HG03432 (cell line): ENCODE measurements at regions not wholly inside any gene's neighbourhood (a gene's known extent, or its start where the extent isn't known, plus 50 kb on each side); places are given as distances from the start of the nearest gene placed in this dataset.

Source experiments
- ATAC-seq: cut with Tn5 transposase; IDR thresholded peaks from one replicate; pipeline ENCODE4 v1.9.1; 2021; ENCODE audit warnings: mild to moderate bottlenecking, moderate library complexity; ENCODE audit not compliant: unreplicated experiment

DNA sequence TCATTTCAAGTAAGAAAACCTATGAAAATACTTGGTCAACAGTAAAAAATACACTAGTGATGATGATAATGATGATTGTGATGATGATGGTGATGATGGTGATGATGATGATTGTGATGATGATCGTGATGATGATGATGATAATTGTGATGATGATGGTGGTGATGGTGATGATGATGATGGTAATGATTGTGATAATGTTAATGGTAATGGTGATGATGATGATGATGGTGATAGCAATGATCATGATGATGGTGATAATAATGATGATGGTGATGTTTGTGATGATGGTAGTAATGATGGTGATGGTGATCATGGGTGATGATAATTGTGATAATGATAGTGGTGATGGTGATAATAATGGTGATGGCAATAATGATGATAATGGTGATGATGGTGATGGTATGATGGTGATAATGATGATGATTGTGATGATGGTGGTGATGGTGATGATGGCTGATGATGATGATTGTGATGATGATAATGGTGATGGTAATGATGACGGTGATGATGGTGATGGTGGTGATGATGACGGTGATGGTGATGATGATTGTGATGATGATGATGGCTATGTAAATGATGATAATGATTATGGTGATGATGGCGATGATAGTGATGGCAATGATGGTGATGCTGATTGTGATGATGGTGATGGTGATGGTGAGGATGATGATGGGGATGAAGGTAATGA is 62.1 kb downstream of the VCX3A start:
- no peak for ATAC-seq

DNA sequence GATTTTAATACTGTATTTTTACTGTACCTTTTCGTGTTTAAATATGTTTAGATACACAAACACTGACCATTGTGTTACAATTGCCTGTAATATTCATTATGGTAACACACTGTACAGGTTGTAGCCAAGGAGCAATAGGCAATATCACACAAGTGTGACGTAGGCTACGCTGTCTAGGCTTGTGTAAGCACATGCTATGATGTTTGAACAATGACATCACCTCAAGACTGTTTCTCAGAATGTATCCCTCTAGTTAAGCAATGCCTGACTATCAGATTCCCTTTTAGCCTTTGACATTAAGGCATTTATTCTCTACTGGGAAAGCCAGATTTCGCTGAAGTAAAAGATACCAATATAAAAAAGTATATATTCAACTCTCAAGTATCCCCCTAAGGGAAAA is 66.2 kb downstream of the VCX3A start:
- no peak for ATAC-seq

DNA sequence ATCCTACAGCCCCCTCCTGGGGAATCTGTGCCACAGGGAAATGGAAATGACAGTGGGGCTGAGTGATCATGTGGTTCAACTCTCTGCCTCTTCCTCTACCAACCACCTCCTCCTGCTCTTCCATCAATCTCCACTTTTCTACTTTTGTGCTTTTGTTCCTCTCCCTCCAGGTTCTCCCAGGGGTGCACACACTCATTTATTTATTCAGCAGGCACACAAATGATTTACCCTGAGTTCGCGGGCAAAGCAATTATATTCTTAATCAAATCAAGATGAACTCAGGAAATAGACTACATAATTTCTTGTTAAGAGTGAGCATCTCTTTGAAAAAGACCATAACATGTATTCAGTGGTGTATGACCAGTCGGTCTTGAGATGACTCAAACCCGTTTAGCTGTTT is 69.2 kb downstream of the VCX3A start:
- ATAC-seq = no peak

DNA sequence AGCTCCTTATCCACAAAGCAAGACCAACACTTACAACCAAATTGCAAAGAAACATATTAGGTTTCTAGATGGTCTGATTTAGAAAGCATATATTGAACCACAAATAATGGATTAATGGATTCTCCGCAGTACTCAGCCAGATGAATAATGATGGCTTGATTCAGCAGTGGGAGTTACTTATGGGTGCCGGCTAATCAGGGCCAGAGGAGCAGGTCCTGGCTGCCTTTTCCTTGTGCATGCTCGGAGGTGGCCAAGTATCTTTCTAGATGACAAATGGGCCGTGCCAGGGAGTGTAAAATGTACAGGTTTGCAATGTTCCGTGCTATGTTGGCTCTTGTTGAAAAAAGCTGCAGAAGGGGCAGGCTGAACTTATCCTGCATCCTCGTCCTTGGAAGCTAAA is 70.2 kb downstream of the VCX3A start:
- no peak for ATAC-seq

- no peak for ATAC-seq
These were observed 73.9 kb downstream of the VCX3A start for GRCh38 chrX:6460893-6461490.

DNA sequence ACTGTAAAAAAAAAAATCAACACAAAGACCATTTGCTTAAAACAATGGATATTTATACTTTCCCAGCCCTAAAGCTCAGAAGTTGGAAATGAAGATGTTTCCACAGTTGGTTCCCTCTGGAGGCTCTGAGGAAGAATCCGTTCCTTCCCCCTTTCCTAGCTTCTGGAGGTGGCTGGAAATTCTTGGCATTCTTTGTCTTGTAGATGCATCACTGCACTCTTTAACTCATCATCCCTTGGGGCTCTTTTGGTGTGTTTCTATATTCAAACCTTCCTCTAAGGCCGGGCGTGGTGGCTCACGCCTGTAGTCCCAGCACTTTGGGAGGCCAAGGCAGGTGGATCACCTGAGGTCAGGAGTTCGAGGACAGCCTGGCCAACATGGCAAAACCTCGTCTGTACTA is 78.7 kb downstream of the VCX3A start:
- ATAC-seq = no peak

GRCh38 chrX:6449946-6450345 is 85.0 kb downstream of the VCX3A start:
- no peak for ATAC-seq

DNA sequence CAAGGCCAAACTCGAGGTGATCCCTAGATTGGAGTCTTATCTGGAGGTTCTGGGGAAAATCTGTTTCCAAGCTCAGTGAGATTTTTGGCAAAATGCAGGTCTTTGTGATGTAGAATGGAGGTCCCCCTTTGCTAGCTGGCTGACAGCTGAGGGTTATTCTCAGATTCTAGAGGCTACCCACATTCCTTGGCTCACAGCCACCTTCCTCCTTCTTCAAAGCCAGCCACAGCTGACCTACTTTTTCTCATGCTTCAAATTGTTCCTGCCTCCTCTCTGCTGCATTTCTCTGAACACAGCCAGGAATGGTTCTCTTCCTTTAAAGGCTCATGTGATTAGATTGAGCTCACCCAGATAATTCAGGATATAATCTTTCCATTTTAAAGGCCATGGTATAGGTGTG is 86.9 kb downstream of the VCX3A start:
- ATAC-seq = no peak

GRCh38 chrX:6446582-6446981 is 88.3 kb downstream of the VCX3A start:
- no peak for ATAC-seq

DNA sequence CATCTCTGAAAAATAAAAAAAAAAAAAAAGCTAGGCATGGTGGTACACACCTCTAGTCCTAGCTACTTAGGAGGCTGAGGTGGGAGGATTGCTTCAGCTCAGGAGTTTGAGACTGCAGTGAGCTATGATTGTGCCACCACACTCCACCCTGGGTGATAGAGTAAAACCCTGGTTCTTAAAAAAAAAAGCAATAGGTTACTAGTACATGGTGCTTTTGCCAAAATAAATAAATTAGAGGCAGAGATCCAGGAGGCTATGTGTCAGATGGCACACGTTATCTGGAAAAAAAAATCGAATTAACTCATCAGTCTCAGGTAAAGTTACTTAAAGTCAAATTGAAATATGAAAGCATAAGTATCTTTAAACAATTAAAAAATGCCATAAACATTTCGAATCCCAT is 94.3 kb downstream of the VCX3A start:
- no peak for ATAC-seq

GRCh38 chrX:6432226-6432625 is 102.7 kb downstream of the VCX3A start:
- no peak for ATAC-seq

DNA sequence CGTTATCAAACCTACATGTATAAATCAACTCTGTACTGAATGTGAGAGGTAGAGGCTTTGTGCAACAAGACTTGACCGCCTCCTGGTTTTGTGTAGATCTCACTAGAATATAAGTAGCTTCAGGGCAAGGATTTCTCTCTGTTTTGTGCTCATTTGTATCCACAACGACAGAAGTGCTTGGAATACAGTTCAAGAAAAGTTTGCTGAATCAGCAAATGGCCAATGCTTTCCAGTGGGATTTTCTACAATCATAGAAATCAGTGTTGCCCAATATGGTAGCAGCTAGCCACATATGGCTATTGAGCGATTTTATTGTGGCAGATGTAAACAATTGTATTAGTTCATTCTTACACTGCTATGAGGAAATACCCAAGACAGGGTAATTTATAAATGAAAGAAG is 127.4 kb downstream of the VCX3A start:
- no peak for ATAC-seq

DNA sequence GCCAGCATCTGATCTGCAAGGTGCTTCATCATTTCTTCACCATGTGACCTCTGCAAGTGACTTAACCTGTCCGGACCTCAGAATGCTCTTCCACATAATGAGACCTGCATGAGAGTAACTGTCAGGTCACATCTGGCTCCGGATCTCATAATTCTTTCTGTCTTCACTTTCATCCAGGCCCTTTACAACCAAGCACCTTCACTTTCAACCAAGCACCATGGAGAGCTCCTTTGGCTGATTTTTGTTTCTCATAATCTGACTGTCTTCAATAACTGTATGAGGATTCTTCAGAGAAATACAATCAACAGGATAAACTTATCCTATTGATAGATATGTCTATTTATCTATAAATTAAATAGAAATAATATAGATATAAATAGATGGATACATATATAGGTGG is 148.1 kb downstream of the VCX3A start:
- ATAC-seq = no peak

DNA sequence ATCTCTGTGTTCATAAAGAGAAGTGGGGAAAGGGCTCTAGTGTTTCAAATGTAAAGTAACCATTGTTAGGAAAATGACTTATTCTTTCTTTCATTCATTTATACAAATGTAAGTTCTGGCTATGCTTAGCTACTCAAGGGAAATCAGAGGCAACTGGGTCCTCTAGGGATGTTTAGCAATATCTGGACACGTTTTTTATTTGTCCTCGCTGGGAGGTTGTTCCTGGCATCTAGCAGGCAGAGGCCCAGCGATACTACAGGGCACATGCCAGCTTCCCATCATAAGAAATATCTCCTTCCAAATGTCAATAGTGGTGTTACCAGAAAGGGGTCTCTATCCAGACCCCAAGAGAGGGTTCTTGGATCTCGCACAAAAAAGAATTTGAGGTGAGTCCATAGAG is 150.0 kb downstream of the VCX3A start:
- ATAC-seq = no peak

- ATAC-seq = no peak
These were observed 150.5 kb downstream of the VCX3A start for GRCh38 chrX:6384371-6384770.

DNA sequence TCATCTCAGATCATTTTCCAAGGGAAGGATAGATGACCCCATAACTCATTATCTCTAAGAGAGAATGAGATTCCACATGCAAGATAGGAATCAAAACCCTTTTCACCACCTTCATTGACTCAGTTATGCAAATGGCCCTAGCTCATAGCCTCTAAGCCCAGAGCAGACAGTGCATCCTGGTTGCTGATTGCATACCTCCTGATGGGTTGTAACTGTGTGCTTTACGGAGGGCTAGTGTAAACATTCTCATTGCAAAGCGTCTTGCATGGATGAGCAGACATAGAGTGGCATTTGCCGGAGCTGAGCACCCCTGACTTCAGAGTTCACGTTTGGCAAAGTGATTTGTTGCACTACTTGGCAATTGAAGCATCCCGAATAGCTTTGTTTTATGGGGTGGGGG is 151.0 kb downstream of the VCX3A start:
- no peak for ATAC-seq

DNA sequence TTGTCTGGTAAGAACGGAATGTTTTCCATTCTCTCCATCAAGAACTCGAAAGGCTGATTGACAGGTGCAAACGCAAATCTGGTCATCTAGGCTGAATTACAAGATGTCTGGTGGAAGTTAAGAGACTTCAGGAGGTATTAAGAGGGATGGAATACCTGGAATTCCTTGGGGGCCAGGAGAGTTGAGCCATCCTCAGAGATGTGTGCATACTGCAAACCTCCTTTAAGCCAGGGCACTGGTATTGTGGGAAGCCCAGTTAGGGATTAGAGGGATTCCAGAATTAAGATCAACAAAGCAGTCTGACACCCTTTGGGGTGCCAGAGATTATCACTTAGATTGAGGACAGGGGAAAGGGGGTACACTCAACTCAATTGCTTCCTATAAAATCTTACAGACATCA is 151.4 kb downstream of the VCX3A start:
- ATAC-seq = no peak

DNA sequence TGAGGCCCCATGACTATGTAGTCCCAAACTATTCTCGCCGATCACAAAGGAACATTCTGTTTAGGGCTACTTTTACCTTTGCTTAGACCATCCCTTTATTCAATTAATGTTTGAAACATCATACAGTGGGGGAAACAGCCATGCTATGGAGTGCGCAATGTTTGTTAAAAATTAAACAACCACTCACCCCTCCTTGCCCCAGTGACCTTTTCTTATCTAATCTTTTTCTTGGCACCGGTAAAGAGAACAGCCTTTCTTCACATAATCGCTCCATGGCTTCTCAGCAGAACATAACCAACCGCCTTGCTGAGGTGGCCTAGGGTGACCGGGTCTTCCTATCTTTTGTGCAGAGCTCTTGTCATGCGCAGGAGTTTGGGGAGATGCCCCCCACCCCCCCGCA is 152.6 kb downstream of the VCX3A start:
- ATAC-seq = no peak

- ATAC-seq = no peak
These were observed 148.6 kb upstream of the NLGN4X start for GRCh38 chrX:6377103-6377764.

DNA sequence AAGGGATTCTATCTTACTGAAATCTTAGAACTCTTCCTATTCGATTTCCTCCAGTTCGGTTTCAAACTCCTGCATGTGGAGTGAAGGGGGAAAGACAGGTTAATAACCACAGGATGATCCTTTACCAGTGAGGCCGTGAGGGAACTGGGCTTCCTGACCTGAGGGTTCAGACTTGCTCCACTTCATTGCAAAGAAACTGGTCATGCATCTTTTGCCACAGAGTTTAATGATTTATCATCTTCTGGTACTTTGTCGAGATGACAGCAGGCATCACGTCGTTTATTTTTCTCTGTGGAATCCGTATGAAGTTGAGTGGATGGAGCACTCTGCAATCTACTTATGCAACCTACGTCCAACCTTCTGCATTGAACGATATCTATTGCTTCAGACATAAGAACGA is 145.9 kb upstream of the NLGN4X start:
- no peak for ATAC-seq

DNA sequence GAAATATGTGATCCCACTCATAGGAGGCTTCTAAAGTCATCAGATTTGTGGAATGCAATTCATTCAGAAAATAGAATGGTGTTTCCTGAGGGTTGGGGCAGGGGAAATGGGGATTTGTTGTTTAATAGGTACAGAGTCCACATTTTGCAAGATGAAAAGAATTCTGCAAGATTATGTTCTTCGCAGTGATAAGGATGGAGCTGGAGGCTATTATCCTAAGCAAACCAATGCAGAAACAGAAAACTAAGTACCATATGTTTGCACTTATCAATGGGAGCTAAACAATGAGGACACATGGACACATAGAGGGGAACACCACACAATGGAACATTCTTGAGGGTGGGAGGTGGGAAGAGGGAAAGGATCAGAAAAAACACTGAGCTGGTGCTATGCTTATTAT is 144.3 kb upstream of the NLGN4X start:
- ATAC-seq = no peak

GRCh38 chrX:6371353-6371752 is 142.7 kb upstream of the NLGN4X start:
- ATAC-seq = no peak

DNA sequence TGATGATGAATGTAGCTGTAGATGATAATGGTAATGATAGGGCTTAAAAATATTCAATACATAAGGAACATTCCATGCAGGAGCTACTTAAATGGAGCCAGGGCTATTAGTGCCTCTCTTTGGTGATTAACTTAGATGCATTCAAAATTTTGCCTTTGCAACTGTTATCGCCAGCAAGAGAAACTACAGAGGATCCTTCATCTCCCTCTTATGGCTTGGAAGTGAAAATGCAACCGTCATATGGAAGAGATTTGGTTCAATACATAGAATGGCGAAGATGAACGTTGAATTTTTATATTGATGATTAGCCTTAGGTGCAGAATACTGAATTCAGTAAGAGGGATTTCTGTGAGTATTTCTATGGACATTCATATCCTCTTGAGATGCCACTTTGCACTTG is 134.5 kb upstream of the NLGN4X start:
- no peak for ATAC-seq
